GM19025 (cell line): ENCODE measurements at regions not wholly inside any gene's neighbourhood (a gene's known extent, or its start where the extent isn't known, plus 50 kb on each side); places are given as distances from the start of the nearest gene placed in this dataset.

Source experiments
- ATAC-seq: cut with Tn5 transposase; IDR thresholded peaks from one replicate; pipeline ENCODE4 v1.9.1; 2021; ENCODE audit warnings: mild to moderate bottlenecking, low read depth, moderate library complexity; ENCODE audit not compliant: unreplicated experiment

DNA sequence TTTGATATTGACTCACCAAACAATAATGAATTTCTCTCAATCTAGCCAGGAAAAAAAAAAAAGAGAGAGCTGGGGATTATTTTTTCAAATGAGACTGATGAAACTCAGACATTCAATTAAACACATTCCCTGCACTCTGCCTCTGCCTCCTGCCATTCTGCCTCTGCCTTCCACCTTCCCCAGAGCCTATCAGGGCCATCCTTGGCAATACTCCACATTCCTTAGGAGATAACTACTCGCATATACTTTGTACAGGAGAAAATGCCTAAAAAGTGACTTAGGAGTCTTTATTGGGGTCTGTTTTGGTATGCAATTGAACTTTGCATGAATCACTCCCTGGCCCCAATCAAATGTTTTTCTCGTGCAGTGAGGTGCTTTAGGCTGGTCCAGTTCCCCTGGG, 246.6 kb upstream of the PLET1 start:
- ATAC-seq = no peak

DNA sequence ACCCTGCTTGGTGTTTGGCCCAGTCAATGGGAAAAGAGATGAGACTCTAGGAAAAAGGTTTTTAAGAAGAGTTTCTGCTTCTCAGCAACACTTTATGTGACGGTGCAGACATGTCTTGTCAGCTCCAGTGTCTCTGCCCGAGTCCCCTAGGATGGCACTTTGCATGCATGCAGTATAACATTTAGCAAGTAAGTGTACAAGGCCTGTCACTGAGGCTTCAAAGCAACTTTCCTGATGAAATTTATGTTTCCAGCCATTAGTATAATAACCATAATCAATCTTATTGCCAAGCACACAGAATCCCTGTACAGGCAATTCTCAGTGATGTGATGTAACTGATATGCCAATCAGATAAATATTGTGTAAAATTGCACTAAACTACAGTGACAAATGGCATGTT, 248.1 kb upstream of the PLET1 start:
- no peak for ATAC-seq

DNA sequence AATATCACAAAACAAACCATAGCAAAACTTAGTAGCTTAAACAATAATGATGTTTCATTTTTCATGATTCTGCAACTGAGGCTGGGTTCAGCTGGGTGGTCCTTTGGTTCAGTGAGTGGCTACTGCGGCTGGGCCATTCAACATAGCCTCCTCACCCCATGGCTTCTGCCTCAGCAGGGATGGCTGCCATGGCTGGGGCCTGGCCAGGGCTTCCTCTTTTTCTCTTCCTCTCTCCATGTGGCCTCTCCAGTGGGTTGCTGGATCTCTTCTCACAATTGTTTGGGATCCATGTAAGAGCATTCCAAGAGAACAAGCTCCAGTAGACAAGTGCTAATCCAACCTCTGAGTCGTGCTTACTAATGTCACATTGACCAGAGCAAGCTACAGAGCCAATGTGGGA, 248.6 kb upstream of the PLET1 start:
- ATAC-seq = no peak

DNA sequence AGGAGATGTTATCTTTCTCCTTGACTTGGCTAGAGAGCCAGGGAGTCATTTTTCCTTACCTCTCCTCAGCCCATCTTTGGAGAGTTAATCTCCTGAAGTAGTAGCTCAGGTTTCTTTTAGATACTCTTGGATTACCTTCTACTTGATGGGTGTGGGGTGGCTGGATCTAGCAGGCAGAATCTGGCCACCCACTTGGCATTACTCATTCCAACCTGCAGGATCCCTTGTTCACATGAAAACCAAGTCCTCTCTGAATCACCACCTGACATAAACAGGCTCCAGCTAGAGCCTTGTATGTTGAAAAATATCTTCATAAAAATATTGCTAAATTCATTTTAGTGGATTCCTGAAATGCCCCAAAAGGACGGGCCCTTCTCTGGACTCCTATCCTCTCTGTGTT, 250.6 kb upstream of the PLET1 start:
- no peak for ATAC-seq

DNA sequence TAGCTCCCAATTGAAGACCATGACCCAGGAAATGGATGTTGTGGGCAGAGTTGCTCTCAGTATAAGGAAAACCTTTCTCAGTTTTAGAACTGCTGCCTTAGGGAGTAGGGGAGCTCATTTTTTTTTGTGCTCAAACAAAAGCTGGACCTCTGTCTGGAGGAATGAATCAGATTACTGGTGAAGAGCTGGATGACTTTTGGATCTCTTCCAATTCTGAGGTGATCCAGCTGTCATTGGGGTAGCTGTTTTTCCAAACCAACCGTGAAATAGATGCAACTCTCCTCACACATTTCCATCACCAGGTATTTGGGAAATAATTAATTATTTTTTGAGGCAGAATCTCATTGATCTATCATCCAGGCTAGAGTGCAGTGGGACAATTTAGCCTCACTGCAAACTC, 251.3 kb upstream of the PLET1 start:
- no peak for ATAC-seq

DNA sequence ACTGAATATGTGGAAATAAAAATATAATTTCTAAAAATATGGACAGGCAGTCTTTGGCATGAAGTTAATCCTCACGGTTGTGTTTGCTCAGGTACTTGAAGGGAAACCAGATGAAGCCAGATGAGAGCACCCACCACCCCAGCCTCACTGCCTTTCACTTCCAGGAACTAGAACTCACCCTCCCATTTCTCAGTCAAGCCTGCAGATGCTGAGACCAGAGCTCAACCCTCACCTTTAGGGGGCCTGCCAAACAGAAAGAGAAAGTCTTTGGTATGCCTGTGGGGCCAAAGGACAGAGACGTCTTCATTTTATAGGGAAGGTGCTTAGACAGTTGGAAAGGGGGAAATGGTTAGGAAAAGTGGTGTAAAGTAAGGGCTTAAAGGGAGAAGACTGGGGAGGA, 252.8 kb upstream of the PLET1 start:
- no peak for ATAC-seq

DNA sequence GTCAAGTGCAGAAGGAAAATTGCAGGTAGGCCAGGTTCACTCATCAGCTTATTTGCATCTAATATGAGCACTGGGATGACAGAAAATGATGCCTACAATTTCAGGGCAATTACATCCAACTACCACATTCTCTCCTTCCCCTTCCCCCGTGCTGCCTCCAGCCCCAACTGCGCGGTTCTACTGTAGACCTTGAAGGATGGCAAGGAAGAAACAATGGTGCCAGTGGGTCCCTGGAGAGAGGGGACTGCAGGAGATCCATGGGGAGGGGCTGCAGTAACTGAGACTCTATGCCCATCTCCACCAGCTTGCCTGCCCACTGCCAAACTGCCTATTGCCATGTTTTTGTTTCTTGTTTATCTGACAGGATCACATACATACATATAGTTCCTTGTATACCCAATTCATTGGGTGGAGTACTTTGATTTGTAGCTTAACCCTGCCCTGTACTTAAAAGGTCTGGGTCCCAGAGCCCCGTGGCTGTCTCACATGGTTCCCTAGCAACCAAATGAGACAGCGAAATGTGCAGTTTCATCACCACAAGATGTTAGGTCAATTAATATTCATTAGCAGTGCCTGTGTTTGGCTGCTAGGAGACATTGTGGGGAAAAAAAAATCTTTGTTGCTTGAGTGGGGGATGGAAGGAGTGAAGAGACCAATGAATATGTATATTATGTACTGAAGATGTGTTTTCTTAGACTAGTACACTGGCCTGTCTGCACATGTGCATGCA, 253.5 kb upstream of the PLET1 start:
- ATAC-seq = no peak

DNA sequence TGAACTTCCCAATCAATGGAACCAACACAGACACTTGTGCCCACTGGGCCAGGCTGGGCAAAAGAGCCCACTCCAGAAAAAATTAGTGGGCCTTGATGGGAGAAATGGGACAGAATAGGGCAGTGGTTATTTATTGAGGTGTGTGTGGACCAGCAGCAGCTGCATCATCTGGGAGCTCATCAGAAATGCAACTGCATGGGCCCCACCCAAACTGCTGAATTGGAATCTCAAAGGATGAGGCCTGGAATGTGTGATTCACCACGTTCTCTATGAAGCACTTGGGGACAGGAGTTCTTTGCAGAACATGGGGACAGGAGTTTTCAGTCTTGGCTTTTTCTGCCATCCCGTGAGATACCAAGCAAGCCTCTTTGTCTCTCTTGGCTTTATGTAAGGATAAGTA, 255.6 kb upstream of the PLET1 start:
- ATAC-seq = no peak

DNA sequence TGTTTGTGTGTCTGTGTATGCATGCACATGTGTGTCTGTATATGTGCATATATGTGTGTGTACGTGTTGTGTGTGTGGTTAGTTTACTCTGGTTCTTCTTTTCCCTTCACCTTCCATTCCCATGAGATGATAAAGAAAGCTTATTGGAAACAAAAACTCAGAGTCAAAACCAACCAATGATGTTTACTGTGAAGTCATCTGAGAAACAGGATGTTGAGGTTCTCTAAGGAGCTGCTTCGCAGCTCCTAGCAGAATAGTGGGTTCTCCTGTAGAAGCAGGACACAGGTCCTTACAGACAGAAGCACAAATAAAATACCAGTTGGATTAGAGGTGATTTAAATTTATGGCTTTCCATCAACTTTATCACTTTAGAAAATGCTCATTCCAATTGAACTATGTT, 256.1 kb upstream of the PLET1 start:
- no peak for ATAC-seq

DNA sequence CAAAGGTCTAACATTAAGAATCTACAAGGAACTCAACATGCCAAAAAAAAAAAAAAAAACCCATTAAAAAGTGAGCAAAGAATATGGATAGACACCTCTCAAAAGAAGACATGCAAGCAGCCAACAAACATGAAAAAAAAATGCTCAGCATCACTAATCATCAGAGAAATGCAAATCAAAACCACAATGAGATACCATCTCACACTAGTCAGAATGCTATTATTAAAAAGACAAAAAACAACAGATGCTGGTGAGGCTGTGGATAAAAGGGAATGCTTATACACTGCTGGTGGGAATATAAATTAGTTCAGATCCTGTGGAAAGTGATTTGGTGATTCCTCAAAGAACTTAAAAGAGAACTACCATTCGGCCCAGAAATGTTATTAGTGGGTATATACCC, 257.7 kb upstream of the PLET1 start:
- ATAC-seq = no peak

DNA sequence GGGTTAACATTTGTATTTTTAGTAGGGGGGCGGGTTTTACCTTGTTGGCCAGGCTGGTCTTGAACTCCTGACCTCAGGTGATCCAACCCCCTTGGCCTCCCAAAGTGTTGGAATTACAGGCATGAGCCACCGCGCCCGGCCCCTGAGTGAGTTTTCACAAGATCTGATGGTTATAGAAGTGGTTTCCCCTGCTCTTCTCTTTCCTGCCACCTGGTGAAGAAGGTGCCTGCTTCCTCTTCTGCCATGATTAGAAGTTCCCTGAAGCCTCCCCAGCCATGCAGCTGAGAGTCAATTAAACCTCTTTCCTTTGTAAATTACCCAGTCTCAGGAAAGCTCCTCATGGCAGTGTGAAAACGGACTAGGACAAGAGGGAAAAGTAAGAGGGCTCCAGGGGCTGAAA, 259.1 kb upstream of the PLET1 start:
- ATAC-seq = no peak

DNA sequence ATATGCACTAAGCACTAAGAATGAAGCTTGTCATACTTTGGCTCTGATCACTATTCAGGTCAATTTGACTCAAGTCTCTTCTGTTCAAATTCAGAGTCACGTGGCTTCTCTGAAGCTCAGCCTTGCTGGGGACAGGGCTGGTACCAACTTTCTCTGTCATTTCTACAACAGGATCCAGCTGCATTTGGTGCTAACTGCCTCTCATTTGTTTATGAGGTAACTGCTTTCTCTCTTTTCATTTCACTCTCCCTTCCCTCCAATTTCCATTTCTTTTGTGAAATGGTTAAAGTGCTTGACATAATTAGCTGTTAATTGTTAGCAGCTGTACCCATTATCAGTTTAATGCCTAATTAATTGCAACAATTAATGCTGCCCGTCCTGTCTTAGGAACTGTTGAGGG, 259.7 kb upstream of the PLET1 start:
- ATAC-seq = no peak

DNA sequence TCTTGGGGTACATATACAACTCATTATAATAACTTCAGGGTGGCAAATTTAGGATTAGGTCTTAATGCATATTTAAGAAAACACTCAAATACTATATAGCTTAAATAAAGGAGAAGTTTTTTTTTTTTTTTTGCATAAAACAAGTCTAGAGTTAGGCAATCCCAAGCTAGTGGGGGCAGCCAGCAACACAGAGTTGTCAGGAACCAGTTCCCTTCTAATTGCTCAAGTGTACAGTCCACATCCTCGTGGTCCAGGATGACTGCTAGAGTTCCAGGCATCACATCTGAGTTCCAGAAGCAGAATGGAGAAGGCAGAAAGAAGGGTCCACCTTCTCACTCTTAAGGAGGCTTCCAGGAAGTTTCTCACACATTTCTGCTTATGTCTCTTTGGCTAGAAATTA, 261.9 kb upstream of the PLET1 start:
- no peak for ATAC-seq

DNA sequence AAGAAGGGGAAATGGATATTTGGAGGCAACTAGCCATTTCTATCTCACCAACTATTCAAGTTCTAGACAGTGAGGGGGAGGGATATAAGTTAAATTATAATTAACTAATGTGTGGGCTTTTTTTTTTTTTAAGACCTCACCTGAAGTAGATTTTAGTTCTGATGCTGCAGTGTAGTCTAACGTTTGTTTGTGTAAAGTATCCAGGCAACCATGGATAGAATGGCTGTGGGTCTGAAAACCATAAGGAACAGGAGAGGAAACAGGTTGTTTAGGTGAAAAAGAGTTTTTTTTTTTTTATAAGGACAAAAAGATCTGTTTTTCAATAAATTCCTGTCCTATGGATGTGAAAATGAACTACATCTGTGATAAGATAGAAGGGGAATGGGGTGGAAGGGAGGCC, 262.4 kb upstream of the PLET1 start:
- ATAC-seq = no peak

DNA sequence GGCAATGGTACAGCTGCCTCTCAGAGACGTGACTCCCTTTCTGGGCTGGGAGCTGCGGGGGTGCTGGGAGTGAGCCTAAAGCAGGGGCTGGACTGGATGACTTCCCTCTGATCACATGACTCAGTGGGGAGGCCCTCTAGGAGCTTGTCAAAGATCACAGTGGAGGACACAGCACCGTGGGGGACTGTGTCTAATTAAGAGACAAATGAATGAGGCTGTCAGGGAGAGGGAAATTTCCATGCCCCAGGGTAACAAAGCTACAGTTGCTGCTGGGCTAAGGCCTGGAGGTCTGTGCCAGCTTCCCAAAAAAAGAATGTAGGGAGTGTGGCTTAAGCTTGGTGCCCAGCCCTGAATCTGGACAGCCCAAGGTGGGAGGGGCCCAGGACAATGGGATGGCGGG, 262.8 kb upstream of the PLET1 start:
- no peak for ATAC-seq

DNA sequence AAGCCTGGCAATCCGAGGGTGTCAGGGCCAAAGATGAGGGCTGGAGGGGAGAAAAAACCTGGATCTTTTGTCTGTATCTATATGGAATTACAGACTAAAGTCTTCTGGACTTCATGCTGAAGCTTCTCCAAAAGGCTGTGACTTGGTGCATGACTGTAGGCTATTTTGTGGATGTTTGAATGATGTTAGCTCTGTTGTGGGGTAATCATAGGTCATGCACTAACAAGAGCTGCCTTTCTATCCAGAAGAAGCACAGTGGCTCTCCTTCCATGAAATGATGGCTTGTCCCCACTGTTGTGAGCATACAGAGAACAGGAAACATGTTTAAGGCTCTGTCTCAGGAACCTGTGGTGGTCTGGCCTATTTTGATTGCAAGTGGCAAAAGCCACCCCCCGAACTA, 263.3 kb upstream of the PLET1 start:
- no peak for ATAC-seq

DNA sequence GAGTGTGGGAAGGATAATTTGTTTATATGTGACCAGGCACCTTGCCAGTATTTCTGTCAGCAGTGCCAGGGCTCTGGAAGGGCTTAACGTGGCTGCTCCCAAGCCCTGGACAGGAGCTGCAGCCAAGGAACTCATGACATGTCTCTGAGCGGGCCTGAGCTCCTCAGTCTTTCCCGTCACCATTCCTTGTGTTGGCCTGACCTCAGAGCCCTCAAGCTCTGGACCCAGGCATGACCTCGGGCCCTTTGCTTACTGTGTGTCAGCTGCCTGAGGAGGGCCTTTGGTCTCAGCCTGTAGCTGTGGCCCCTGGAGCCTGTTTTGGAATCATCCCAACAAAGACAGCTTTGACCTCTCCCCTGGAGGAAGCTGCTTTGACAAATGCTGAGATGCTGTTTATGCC, 264.1 kb upstream of the PLET1 start:
- no peak for ATAC-seq

DNA sequence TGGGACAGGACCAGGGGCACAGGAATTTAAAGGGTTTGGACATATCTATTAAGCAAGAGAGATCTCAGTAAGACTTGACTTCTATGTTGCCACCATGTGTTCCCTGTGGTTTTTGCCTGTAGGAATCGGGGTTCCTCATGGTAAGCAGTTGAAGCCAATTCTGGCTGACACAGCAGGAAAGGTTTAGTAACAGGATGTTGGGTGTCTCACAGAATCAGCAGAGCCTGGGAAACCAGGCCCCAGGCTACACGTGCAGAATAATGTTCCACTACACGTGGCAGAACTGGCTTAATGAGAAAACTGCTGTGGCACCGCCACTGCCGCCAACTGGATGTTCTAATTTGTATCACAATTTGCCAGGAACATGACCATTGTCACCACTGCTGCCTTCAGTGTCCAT, 264.6 kb upstream of the PLET1 start:
- no peak for ATAC-seq

DNA sequence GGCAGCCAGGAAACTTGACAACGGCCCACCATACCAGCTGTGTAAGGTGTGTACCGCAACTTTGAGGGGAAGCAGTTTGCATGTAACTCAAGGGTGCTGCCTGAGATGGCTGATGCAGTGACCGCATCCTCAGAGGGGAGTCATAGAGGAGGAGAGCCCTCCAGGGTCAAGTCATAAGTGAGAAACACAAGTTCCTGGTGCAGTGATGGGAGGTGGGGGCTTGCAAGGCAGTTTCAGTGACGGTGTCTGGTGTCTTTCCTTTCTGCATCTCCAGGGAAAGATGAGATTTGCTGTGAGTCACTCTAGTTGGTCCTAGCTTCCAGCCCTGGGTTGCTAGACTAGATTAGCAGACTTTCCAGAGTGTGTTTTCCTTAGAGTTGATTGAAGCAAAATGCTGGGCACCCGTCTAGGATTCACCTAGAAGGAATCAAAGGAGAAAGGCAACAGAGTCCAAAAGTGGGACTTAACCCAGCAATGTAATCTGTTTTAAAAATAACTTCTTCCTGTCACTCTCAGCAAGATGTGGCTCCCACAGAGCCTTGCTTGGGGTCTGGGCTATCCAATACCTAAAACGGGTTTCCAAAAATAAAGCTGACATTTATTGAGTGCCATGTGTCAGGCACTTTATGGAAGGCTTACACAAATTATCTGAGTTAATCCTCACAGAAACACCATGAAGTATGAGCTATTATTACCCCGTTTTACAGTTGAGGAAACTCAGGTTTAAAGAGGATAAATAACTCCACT, 265.4 kb upstream of the PLET1 start:
- ATAC-seq = no peak

DNA sequence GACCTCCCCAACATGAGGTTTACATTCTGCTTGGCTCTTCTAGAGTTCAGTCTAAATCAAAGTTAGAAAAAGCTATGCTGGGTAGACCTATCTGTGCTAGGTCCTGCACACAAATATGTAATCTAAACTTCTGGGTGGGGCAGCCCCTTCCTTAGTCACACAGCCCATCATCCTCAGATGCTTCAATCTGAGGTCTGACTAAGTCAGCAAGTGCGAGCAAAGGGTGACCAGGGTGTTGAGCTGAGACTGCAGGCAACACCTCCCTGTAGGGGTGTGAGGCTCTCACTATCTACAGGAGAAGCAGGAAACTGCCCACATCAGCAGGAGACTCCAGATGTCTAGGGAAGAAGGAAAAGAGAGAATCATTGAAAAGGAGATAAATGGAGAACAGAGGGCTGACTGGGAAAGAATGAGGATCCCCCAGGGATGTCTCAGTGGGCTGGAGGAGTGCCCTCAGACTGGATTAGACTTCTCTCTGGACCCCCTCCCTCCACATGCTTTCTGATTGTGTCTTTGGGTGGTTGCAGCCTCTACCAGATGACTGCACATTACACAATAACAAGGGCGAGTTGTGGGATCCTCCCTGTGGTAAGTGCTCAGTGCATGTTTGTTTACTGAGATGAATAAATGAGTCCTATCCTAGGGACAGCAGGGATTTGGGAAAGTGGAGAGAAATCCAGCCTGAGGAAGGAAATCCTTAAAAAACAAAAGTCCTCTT, 266.2 kb upstream of the PLET1 start:
- no peak for ATAC-seq

DNA sequence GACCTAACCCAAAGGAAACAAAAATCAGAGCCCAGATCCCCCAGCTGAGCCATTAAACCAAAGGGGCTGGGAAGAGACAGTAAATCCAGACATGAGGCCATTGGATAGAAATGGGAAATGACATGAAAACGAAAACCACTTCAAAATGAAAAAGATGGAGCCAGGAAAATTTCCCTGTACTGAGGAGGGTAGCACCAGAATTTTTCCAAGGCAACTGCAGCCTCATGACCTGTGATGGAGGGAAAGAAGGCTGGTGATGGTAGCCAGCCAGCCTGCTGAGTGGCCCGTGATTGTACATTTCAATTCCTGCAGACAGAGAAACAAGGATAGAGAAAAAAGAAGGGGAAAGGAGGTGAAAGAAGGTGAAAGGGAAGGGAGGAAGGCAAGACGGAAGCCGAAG, 268.4 kb upstream of the PLET1 start:
- no peak for ATAC-seq

DNA sequence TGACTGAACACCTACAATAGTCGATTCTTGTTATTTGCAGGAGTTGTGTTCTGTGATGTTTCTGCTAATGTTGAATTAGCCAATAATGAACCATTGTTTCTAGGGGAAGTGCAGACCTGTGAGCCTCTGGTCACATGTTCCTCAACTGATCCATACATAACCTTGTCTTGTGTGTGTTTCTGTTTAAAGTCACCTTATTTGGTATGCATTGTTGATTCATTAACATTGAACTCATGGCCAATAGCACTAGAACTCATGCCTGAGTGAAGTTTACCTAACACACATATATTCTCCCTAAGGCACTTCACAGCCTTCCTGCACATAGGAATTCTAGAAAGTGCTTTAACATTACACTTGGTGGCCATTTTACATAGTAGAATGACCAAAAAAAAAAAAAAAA, 271.8 kb upstream of the PLET1 start:
- ATAC-seq = no peak
